ENCODE measurements at regions not wholly inside any gene's neighbourhood (a gene's known extent, or its start where the extent isn't known, plus 50 kb on each side); places are given as distances from the start of the nearest gene placed in this dataset.

DNA sequence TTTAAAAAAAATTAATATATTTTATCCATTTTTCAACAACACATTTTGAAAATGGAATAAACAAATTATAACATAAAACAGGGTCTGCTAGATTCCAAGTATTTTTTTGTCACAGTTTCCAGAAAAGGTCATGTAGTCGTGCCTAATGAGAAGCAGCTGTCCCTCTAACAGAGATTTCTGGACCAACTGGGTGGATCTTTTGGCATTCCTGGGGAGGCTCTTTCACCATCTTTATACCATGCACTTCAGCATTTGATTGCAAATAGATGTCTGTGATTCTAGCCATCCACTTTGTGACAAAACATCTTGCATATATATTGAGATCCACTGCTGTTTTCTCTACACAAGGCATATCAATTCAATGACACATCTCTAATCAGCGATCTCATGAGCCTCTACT, 210.7 kb upstream of the LDB2 start:
- Histone ChIP-seq H3K4me3 (no peak overlapping the region), H3K9me3 (no peaks in the 10 kb centered on the region), H3K27ac (no peak overlapping the region), H3K27me3 (replicated peaks; ENCODE audit: insufficient read depth) (no peaks in the 10 kb centered on the region), H3K36me3 (no peaks in the 10 kb centered on the region), H3K4me1 (replicated peaks) (no peaks in the 10 kb centered on the region)
- TF ChIP-seq, protein P1, sequence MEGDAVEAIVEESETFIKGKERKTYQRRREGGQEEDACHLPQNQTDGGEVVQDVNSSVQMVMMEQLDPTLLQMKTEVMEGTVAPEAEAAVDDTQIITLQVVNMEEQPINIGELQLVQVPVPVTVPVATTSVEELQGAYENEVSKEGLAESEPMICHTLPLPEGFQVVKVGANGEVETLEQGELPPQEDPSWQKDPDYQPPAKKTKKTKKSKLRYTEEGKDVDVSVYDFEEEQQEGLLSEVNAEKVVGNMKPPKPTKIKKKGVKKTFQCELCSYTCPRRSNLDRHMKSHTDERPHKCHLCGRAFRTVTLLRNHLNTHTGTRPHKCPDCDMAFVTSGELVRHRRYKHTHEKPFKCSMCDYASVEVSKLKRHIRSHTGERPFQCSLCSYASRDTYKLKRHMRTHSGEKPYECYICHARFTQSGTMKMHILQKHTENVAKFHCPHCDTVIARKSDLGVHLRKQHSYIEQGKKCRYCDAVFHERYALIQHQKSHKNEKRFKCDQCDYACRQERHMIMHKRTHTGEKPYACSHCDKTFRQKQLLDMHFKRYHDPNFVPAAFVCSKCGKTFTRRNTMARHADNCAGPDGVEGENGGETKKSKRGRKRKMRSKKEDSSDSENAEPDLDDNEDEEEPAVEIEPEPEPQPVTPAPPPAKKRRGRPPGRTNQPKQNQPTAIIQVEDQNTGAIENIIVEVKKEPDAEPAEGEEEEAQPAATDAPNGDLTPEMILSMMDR (IDR thresholded peaks at IDR 0.05), result no peak
- TF ChIP-seq POLR2AphosphoS5 (IDR thresholded peaks at IDR 0.05) (no peak), POLR2A (IDR thresholded peaks at IDR 0.05) (no peak)
- intact Hi-C loops (cut with DNase I), result no loop called here
- WGBS, result 61% methylated on average over 2 of the region's 2 CpGs
- no peak for DNase-seq (ENCODE audit: low spot score)

DNA sequence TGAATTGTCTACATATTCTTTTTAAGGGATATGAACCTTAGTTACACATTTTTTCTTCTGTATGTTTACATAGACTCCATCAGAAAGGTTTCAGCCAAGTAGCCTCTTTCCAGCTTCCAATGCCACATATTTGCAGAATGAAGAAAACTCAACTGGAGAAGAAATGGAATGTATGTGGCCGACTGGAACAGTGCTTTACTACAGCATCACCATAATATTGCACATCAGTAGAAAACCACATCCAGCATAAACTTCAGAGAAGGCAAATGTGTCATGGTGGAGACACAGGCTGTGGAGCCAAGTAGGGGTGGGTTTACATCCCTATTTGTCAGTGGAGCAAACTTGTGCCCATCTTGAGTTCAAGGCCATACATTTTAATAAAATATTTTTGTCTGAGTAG, 204.8 kb upstream of the LDB2 start:
- Histone ChIP-seq H3K27ac (no peak overlapping the region), H3K9me3 (no peaks in the 10 kb centered on the region), H3K36me3 (no peaks in the 10 kb centered on the region), H3K4me1 (replicated peaks) (no peaks in the 10 kb centered on the region), H3K27me3 (replicated peaks; ENCODE audit: insufficient read depth) (no peaks in the 10 kb centered on the region), H3K4me3 (no peak overlapping the region)
- TF ChIP-seq, protein P1 (IDR thresholded peaks at IDR 0.05), result no peak
- no peak for TF ChIP-seq POLR2A (IDR thresholded peaks at IDR 0.05)
- TF ChIP-seq POLR2AphosphoS5 (IDR thresholded peaks at IDR 0.05), result no peak
- DNase-seq (ENCODE audit: low spot score), result no peak
- WGBS, result 61% methylated on average over 1 of the region's 1 CpG
- intact Hi-C loops (cut with DNase I), result no loop called here

DNA sequence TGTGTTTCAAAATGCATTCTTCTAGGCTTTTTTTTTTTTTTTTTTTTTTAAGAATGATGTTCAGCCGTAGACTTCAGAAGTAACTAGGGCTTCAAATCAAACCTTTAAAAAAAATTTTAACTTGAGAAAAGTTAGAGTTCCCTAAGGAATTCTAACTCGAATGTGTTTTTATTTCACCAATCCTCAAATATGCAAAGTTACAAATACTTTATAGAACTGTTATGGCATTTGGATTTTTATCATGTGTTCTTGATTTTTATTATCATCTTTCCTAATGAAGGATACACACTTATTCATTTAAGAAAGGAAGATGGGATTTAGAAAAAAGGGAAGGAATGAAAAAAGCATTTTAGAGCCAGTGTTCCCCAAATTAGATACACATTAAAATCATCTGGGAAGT, 200.6 kb upstream of the LDB2 start:
- Histone ChIP-seq H3K27me3 (replicated peaks; ENCODE audit: insufficient read depth) (no peaks in the 10 kb centered on the region), H3K9me3 (no peaks in the 10 kb centered on the region), H3K4me3 (no peak overlapping the region), H3K4me1 (replicated peaks) (no peaks in the 10 kb centered on the region), H3K27ac (no peak overlapping the region), H3K36me3 (no peaks in the 10 kb centered on the region)
- TF ChIP-seq POLR2A (IDR thresholded peaks at IDR 0.05), result no peak
- TF ChIP-seq POLR2AphosphoS5 (IDR thresholded peaks at IDR 0.05), result no peak
- TF ChIP-seq, protein P1 (IDR thresholded peaks at IDR 0.05), result no peak
- DNase-seq (ENCODE audit: low spot score), result no peak
- intact Hi-C loops (cut with DNase I), result no loop called here
- WGBS, result 66% methylated on average over 2 of the region's 2 CpGs

DNA sequence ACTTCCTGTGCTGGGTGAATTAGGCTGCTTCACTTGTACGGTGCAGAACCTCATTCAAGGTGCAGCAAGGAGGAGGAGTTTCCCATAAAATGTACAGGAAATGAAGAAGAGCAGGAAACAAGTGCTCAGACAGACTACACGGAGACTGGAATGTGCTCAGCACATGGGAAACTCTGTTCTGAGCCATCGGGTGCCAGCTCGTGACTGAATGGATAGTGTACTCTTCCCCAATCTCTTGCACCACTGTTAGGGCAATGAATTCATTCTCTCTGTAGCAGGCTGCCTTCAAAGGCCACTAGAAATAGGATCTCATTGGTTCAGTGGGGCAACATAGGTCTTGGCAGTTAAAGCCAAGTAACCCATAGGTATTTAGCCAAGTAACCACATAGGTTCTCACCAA, 200.0 kb upstream of the LDB2 start:
- H3K4me1 ChIP-seq (replicated peaks), result no peaks in the 10 kb centered on the region
- intact Hi-C loops (cut with DNase I), result no loop called here
- DNase-seq (ENCODE audit: low spot score), result no peak
- no peak overlapping the region for H3K4me3 ChIP-seq
- TF ChIP-seq POLR2AphosphoS5 (IDR thresholded peaks at IDR 0.05), result no peak
- TF ChIP-seq POLR2A (IDR thresholded peaks at IDR 0.05), result no peak
- TF ChIP-seq, protein P1 (IDR thresholded peaks at IDR 0.05), result no peak
- WGBS, result 70% methylated on average over 4 of the region's 4 CpGs
- no peaks in the 10 kb centered on the region for H3K36me3 ChIP-seq
- no peaks in the 10 kb centered on the region for H3K27me3 ChIP-seq (replicated peaks; ENCODE audit: insufficient read depth)
- no peak overlapping the region for H3K27ac ChIP-seq
- no peaks in the 10 kb centered on the region for H3K9me3 ChIP-seq

DNA sequence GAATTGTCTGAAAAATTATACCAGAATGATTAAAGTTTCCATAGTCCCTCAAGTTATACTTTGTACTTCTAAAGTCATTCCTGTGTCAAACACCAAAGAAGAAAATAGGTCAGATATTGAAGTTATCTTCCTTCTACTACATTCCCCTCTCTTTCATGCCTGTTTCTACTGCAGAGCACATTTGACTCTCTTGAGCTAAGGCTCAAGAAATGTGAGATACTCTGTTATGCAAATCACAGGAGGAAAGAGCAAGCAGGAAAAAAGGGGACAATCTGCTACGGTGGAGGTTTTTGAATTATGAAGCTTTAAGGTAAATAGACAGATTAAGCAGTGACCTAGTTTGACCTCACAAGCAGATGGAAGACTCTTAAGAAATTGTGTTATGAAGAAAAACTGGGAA, 198.9 kb upstream of the LDB2 start:
- Histone ChIP-seq H3K27me3 (replicated peaks; ENCODE audit: insufficient read depth) (no peaks in the 10 kb centered on the region), H3K27ac (no peak overlapping the region), H3K9me3 (no peaks in the 10 kb centered on the region), H3K4me1 (replicated peaks) (no peaks in the 10 kb centered on the region), H3K36me3 (no peaks in the 10 kb centered on the region), H3K4me3 (no peak overlapping the region)
- 57% methylated on average over 1 of the region's 1 CpG for WGBS
- TF ChIP-seq, protein P1 (IDR thresholded peaks at IDR 0.05), result no peak
- intact Hi-C loops (cut with DNase I), result no loop called here
- no peak for DNase-seq (ENCODE audit: low spot score)

Measured in prostate gland (tissue), 2 donors.